DMS153 (cell line): ENCODE measurements at regions not wholly inside any gene's neighbourhood (a gene's known extent, or its start where the extent isn't known, plus 50 kb on each side); places are given as distances from the start of the nearest gene placed in this dataset.

Experiments used
- DNase-seq: peaks from one replicate; lab custom pipeline; 2025; lab: John Stamatoyannopoulos, UW

DNA sequence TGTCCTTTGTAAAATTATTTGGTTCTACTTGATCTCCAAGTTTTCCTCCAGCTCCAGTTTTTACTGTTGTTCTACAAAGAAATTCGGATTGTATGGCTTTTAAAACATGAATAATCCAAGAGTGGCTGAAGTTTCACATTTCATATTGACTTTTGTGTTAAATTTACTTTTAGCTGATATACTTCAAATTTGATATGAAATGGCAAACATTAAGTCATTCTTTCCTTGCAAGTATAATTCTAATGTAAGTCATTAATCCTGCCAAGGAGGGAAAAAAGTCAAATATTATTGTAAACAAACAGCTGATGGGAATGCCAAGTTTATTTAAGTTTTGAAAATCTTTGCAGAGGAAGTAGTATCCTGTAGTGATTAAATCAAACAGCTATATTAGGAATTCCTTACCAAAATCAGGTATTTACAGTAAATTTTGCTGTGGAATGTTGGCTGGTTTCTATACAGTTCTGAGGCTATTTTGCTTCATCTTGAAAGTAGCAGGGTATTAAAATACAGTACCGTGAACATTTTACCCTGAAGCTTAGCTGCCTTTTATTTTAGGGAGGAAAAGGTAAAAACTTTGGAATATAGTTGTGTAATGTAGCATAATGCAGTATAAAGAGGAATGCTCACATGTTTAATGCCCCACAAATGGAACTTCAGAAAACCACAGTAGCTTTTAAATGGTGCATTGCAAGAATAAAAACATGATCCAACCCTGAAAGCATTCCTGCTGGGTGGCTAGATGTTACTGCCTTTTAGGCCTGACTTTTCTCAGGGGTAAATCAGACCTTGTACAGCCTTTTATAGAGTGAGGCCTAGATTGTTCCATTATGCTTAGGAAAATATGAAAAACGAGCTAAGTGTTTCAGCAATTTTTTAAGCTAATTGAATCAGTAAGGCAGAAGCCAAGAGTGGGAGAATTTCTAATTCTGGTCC lies 62.7 kb upstream of the NT5C1B start:
- DNase-seq = no peak

DNA sequence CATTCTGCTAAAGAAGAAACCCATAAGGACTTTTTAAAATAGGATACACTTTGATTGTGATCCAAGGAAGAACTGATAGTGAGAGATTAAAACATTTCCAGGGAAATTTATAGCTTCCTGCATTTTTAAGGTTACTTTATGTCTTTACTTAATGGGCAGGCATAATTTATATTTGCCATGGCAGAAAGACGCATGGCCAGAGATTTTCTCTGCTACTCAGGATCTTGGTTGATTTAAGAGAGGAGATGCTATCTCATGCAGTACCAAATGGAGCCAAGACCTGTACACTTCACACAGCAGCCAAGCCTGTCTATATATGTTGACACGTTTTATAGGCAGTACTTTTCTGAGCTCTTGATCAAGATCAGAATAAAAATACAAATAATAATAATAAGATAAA lies 60.9 kb upstream of the NT5C1B start:
- no peak for DNase-seq

DNA sequence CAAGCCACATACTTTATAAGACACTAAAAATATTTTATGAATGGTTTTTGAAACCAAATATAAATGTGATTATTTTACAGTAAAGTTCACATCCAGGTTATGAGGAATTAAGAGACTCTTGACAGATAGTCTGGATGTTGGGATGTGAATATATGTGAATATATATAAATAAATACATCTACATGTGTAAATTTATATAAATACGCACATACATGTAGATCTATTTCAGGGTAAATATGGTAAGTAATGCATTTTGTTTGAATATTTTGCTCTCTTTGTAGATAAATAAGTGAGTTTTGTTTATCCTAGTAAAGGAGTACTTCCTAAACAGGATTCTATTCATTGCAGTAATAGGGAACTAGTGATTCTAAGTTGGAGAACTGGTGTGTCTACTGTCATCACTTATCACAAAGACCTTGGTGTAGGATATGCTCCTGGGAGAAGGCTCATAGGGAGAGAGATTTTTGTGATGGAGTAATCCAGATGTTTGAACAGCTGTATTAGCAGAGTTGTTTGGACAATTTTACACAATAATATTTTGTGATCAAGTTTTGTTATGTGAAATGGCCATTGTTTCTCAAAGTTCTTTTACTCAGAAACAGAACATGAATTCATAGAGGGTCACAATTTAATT lies 60.2 kb upstream of the NT5C1B start:
- no peak for DNase-seq

DNA sequence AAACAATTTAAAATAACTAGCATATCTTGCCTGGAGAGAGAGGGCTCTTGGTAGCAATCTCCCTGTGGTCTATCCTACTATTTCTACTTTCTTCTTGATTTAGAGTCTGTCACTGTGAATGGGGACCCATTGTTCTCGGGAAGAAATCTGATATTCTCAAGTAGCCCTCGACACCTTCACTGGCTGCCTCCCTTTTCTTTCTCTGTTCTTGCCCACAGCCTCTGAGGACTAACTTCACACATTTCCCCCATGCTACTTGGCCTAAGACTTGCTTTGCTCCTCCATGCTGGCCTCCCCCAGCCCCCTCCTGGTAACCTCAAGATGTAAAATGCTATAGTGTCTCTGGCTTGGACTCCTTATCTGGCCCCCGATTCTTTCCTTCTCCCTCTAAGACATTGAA lies 58.8 kb upstream of the NT5C1B start:
- DNase-seq = no peak

DNA sequence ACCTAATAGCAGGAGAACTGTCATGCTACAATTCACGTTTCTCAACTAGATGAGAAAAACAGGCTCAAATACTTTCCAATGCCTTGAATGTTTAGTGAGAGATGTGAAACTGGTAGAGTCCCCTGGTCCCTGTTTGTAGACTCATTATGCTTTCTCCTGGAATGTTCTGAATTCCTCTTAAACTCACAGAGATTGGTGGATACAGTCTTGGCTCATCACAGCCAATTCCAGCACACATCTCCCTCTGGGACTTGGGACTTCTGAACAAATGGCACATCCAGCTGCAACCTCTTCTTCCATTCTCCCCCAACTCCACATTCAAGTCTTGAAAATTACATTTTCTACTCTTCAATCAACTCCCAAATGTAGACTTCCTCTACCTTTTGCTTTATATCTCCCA lies 58.4 kb upstream of the NT5C1B start:
- DNase-seq = no peak

DNA sequence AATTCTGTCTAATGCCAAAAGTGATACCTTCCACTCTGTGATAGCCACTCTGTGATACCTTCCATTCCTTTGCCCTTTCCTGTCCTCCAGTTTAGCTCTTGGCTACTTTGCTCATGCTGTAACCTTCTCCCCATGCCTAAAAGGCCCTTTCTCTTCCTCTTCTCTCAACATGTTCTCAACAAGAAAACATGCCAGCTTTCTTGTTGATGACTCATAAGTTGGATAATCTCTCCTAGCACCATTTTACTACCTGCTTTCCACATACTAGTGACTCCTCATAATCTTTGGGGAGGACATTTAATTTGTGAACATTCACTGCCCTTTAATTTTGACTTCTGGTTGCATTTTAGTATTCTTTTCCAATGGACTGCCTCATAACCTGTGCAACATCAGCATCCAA lies 55.9 kb upstream of the NT5C1B start:
- no peak for DNase-seq

DNA sequence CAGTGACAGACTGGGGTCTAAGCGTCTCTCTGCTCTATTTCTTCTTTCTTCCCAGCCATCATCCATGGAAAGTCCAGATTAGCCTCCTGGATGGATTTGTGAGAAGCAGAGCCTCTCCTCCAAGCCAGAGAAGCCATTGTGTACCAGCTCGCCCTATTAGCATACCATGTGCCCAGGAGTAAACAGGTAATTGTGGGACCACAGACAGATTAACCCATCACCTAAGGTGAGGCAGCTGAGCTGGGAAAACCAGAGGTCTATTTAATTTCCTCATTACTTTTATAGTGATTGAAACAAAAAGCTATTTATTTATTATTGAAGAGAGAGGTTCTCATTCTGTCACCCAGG lies 54.7 kb upstream of the NT5C1B start:
- no peak for DNase-seq

DNA sequence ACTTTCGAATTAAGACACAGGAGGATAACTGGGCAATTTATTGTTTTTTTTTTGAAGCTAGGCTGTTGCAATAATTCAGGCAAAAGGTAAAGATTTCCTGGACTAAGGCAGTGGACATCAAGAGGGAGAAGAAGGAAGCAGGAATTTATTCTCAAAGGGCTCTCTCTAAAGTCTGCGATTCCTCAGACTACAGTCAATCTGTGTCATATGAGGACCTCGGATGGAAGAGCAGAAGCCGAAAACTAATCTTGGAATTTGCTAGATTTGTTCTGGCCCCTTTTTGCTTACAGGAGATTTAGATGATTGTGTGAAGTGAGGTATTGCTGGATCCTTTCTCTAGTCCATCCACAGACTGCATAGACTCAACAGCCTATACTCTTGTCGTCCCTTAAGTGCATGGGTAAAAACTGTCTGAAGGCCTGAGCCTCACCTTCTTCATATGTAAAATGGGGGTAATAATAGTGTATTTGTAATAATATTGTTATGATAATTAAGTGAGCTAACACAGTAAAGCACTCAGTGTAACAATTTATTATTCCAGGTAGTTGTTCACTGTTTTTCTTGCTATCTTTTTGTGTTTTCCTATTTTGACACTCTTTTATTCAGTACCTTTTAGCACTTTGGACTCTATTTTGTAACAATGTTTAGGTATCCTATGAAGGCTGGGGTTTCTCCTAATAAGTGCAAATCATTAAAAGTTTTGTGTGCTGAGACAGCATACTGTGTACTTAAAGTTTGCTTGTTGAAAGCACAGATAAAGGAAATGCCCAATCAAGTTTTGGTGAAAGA lies 54.2 kb upstream of the NT5C1B start:
- DNase-seq = no peak

DNA sequence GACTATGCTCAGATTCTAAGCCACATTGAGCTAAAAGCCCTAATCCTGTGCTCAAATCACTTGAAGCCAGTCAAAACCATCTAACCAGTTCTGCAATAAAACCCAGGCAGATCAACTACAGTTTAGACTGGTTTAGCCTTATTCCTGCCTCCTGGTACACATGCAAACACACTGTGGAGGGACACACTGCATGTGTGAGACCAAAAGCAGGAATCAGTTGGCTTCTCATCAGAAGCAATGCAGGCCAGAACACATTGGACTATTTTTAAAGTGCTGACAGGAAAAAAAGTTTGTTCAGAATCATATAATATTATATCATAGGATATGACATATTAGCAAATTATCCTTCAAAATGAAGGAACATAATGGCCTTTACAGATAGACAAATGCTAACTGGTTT lies 52.5 kb upstream of the NT5C1B start:
- no peak for DNase-seq

DNA sequence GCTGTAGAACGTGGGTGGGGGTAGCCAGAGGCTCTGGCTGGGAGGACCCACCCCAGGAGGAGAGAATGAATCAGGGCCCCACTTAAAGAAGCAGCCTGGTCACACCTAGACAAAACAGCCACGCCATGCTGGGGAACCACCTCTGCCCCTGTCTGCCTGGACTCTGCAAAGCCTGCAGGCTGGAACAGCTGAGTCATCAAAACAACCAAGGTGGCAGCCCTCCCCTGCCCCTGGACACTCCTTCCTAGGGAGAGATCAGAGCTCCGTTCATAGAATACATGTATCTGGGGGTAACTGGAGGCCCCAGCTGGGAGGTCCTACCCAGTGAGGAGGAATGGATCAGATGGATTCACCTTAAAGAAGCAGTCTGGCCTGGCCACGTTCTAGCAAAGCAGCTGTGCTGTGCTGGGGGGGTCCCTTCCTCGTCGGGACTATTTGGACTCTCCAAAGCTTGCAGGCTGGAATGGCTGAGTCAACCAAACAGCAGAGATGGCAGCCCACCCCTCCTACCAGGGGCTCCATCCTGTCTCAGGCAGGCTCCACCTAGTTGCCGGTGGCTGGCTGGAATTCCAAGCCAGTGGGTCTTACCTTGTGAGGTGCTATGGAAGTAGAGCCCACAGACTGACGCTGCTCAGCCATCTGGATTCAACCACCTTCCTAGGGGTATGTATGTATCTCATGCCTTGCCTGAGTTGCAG lies 50.5 kb upstream of the NT5C1B start:
- no peak for DNase-seq
